ENCODE measurements at regions not wholly inside any gene's neighbourhood (a gene's known extent, or its start where the extent isn't known, plus 50 kb on each side); places are given as distances from the start of the nearest gene placed in this dataset.
"Not testable (repeated sequence)": the region's sequence is repeated elsewhere in the genome, so short reads cannot be mapped to it uniquely, and the experiment has no call there.

DNA sequence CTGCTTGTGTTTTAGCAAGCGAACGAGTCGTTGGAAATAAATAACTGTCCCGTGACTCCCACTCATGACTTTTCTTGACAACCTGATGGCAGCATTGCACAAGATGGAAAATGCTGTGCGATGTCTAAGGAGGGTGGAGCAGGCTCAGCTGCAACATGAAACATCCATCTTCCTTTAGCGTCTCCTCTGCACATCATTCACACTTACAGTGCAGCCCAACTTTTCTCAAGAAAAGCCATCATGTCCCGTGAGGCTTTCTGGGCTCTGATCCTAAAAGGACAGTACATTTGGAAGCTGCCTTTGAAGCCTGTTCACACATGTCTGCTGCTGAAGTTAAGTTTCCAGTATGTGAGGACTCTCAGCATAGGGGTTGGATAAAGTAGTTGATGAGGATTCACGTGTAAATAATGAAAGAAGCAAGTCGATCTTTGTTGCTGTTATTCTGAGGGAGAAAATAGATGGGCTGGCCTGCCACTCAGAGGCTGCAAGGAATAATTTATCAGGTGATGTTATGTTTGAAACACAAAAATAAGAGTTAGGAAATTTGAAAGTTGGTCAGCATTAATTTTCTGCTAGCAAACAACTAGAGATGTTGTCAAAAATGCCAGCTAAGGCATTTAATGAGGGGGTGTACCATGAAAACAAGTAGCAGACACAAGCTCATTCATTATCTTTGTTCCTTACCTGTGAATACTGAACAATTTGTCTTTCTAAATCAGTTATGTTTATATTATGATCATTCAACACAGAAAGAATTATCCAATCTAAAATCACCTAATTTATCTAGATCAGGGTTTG is 328.7 kb upstream of the ZFP42 start:
- no peak overlapping the region for H3K4me3 Mint-ChIP-seq
- DNase-seq: no peak
- no peaks in the 10 kb centered on the region for H3K4me1 Mint-ChIP-seq
- no peak overlapping the region for H3K27ac Mint-ChIP-seq
- peaks cover 9% of the 10 kb centered on the region for H3K9me3 Mint-ChIP-seq
- no peaks in the 10 kb centered on the region for H3K27me3 Mint-ChIP-seq
- no peaks in the 10 kb centered on the region for H3K36me3 Mint-ChIP-seq

DNA sequence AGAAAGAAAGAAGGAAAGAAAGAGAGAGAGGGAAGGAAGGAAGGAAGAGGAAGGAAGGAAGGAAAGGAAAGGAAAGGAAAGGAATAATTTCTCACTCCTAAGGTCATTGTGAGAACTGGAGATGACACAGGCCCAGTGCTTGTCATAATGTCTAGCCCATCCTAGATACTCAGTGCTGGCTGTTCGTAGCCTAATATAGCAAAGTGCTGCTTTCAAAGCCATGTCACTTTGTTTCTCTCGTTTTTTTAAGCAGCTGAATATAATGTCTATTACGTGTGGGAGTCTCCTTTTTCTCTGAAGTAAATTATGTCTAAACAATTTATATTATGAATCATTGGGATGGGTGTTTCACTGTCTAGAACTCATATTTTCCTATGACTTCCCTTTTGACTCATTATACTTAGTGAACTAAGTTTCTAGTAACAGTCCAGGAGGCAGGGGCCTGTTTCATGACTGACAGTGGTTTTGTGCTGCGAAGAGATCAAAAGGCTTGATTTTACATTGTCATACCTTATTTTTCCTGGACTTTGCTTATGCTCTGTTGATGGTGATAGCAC is 327.0 kb upstream of the ZFP42 start:
- Mint-ChIP-seq H3K36me3 (no peaks in the 10 kb centered on the region), H3K4me1 (no peaks in the 10 kb centered on the region), H3K27ac (no peak overlapping the region), H3K4me3 (no peak overlapping the region), H3K27me3 (no peaks in the 10 kb centered on the region), H3K9me3 (peaks cover 9% of the 10 kb centered on the region)
- DNase-seq: no peak

- not testable (repeated sequence) for H3K27ac Mint-ChIP-seq, H3K27me3 Mint-ChIP-seq, DNase-seq, H3K4me3 Mint-ChIP-seq, H3K4me1 Mint-ChIP-seq, H3K36me3 Mint-ChIP-seq
- H3K9me3 Mint-ChIP-seq: peaks cover 10% of the 10 kb centered on the region
Observed at GRCh38 chr4:187671521-187671920, 324.1 kb upstream of the ZFP42 start.

GRCh38 chr4:187671958-187672357 is 323.6 kb upstream of the ZFP42 start:
- not testable (repeated sequence) for H3K4me1 Mint-ChIP-seq, DNase-seq, H3K27ac Mint-ChIP-seq, H3K4me3 Mint-ChIP-seq, H3K27me3 Mint-ChIP-seq, H3K36me3 Mint-ChIP-seq
- peaks cover 10% of the 10 kb centered on the region for H3K9me3 Mint-ChIP-seq

- not testable (repeated sequence) for H3K27me3 Mint-ChIP-seq, DNase-seq, H3K4me1 Mint-ChIP-seq, H3K36me3 Mint-ChIP-seq, H3K27ac Mint-ChIP-seq, H3K4me3 Mint-ChIP-seq
- peaks cover 10% of the 10 kb centered on the region for H3K9me3 Mint-ChIP-seq
Observed at GRCh38 chr4:187672526-187672925, 323.0 kb upstream of the ZFP42 start.

DNA sequence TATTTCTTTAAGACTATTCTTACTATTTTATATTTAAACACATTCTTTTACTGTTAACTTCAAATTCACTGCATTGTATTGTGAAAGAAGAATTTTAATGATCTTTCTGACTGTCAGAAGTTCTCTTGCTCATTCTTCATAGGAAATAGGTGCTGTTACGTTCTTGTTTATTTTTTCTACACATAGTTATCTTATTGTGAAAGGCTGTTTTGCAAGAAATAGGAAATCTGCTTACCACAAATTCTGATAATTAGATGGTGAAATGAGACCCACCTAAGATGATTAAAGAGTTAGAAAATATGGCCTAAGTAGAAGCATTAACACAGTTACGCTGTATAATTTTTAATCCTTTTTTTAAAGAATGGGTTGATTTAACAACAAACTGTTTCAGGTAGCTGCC is 316.1 kb upstream of the ZFP42 start:
- DNase-seq: no peak
- Mint-ChIP-seq H3K4me1 (no peaks in the 10 kb centered on the region), H3K36me3 (no peaks in the 10 kb centered on the region), H3K9me3 (peaks cover 3% of the 10 kb centered on the region), H3K27me3 (no peaks in the 10 kb centered on the region), H3K4me3 (no peak overlapping the region), H3K27ac (no peak overlapping the region)

GRCh38 chr4:187685247-187685646 is 310.3 kb upstream of the ZFP42 start:
- Mint-ChIP-seq H3K36me3 (no peaks in the 10 kb centered on the region), H3K27ac (no peak overlapping the region), H3K9me3 (peaks cover 2% of the 10 kb centered on the region), H3K4me3 (no peak overlapping the region), H3K4me1 (no peaks in the 10 kb centered on the region), H3K27me3 (no peaks in the 10 kb centered on the region)
- no peak for DNase-seq

GRCh38 chr4:187687697-187688096 is 307.9 kb upstream of the ZFP42 start:
- Mint-ChIP-seq H3K9me3 (peaks cover 5% of the 10 kb centered on the region), H3K4me3 (no peak overlapping the region), H3K36me3 (no peaks in the 10 kb centered on the region), H3K27ac (no peak overlapping the region), H3K27me3 (no peaks in the 10 kb centered on the region), H3K4me1 (no peaks in the 10 kb centered on the region)
- DNase-seq: no peak

- H3K36me3 Mint-ChIP-seq: no peaks in the 10 kb centered on the region
- H3K27me3 Mint-ChIP-seq: no peaks in the 10 kb centered on the region
- H3K4me1 Mint-ChIP-seq: no peaks in the 10 kb centered on the region
- no peak for DNase-seq
- H3K27ac Mint-ChIP-seq: no peak overlapping the region
- no peak overlapping the region for H3K4me3 Mint-ChIP-seq
- peaks cover 5% of the 10 kb centered on the region for H3K9me3 Mint-ChIP-seq
Observed at GRCh38 chr4:187692626-187693025, 302.9 kb upstream of the ZFP42 start.

DNA sequence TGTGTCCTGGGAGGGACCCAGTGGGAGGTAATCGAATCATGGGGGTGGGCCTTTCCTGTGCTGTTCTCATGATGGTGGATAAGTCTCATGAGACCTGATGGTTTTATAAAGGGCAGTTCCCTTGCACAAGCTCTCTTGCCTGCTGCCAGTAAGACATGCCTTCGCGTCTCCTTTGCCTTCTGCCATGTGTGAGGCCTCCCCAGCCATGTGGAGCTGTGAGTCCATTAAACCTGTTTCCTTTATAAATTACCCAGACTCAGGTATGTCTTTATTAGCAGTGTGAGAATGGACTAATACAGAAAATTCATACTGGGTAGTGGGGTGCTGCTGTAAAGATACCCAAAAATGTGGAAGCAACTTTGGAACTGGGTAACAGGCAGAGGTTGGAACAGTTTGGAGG is 300.0 kb upstream of the ZFP42 start:
- H3K4me3 Mint-ChIP-seq, H3K4me1 Mint-ChIP-seq, DNase-seq, H3K9me3 Mint-ChIP-seq, H3K27ac Mint-ChIP-seq, H3K36me3 Mint-ChIP-seq, H3K27me3 Mint-ChIP-seq: not testable (repeated sequence)

- Mint-ChIP-seq H3K4me1 (no peaks in the 10 kb centered on the region), H3K9me3 (peaks cover 16% of the 10 kb centered on the region), H3K27me3 (no peaks in the 10 kb centered on the region), H3K4me3 (no peak overlapping the region), H3K27ac (no peak overlapping the region), H3K36me3 (no peaks in the 10 kb centered on the region)
- no peak for DNase-seq
Observed at GRCh38 chr4:187711586-187711985, 284.0 kb upstream of the ZFP42 start.

GRCh38 chr4:187714957-187715356 is 280.6 kb upstream of the ZFP42 start:
- DNase-seq: no peak
- Mint-ChIP-seq H3K4me1 (no peaks in the 10 kb centered on the region), H3K27me3 (no peaks in the 10 kb centered on the region), H3K9me3 (peaks cover 4% of the 10 kb centered on the region), H3K36me3 (no peaks in the 10 kb centered on the region), H3K27ac (no peak overlapping the region), H3K4me3 (no peak overlapping the region)

DNA sequence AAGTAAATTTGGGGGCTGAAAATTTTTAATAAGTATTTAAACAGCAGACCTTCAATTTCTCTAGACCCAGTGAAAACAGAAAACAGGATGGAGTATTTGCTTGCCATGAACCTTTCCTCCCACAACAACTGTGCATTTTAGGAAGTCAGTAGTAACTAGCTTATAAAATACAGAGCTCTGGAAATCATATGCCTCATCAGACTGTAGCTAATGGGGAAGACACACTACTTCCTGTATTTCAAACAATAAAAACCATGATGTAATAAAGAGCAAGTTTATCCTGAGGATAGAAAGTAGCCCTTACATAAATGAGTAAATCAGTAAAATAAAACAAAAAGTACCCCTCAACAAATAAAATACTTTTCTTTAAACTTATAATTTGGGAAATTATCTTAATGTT is 280.1 kb upstream of the ZFP42 start:
- Mint-ChIP-seq H3K27me3 (no peaks in the 10 kb centered on the region), H3K36me3 (no peaks in the 10 kb centered on the region), H3K4me3 (no peak overlapping the region), H3K4me1 (no peaks in the 10 kb centered on the region), H3K9me3 (peaks cover 4% of the 10 kb centered on the region), H3K27ac (no peak overlapping the region)
- DNase-seq: no peak

DNA sequence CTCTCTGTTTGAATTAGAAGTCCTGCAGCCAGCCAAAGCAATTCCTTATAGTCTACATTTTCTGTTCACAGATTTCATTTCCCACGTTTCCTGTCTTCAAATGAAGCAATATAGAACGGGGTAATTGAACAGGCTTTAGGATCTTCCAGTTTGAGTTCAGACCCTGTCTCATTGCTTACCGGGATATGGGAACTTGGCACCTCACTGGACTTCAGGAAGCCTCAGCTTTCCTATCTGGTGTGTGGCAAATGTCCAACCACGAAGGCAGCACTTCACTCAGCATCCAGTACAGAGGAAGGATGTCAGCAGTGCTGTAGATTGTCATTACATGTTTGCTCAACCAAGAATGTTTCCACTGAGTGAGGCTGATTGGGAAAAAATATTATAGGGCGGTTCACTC is 271.1 kb upstream of the ZFP42 start:
- no peaks in the 10 kb centered on the region for H3K4me1 Mint-ChIP-seq
- H3K27me3 Mint-ChIP-seq: no peaks in the 10 kb centered on the region
- no peak overlapping the region for H3K27ac Mint-ChIP-seq
- H3K4me3 Mint-ChIP-seq: no peak overlapping the region
- peaks cover 4% of the 10 kb centered on the region for H3K9me3 Mint-ChIP-seq
- DNase-seq: no peak
- H3K36me3 Mint-ChIP-seq: no peaks in the 10 kb centered on the region

- Mint-ChIP-seq H3K4me3 (no peak overlapping the region), H3K9me3 (peaks cover 7% of the 10 kb centered on the region), H3K4me1 (no peaks in the 10 kb centered on the region), H3K36me3 (no peaks in the 10 kb centered on the region), H3K27me3 (no peaks in the 10 kb centered on the region), H3K27ac (no peak overlapping the region)
- no peak for DNase-seq
Observed at GRCh38 chr4:187726485-187726884, 269.1 kb upstream of the ZFP42 start.

DNA sequence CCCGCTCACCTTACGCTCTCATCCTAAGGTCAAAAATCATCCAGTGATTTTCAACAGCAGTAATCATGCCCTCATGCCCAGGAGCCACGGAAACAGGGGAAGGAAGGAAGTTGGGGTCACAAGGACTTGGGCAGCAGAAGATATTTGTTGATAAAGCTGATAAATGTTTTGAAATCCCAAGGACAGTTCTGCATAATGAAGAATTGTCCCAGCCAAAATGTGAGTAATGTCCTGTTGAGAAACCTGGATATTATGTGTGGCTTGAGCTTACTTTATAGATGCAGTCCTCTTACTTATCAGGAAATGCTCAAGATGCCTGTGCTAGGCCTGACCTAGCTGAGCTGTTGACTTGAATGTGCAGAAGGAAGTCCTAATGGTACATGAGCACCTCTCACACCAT is 263.0 kb upstream of the ZFP42 start:
- no peak overlapping the region for H3K4me3 Mint-ChIP-seq
- peaks cover 11% of the 10 kb centered on the region for H3K9me3 Mint-ChIP-seq
- H3K4me1 Mint-ChIP-seq: no peaks in the 10 kb centered on the region
- H3K27me3 Mint-ChIP-seq: no peaks in the 10 kb centered on the region
- H3K36me3 Mint-ChIP-seq: no peaks in the 10 kb centered on the region
- no peak overlapping the region for H3K27ac Mint-ChIP-seq
- DNase-seq: no peak
